ENCODE measurements at regions not wholly inside any gene's neighbourhood (a gene's known extent, or its start where the extent isn't known, plus 50 kb on each side); places are given as distances from the start of the nearest gene placed in this dataset.
A peak's percentile ranks its signal among the peaks of the same experiment; 100 is the strongest.

- Histone ChIP-seq H3K36me3 (replicated peaks; ENCODE audit: control insufficient read depth, insufficient read depth, low read length) (no peaks in the 10 kb centered on the region), H3K27me3 (ENCODE audit: control insufficient read depth, insufficient read depth, low read length) (no peaks in the 10 kb centered on the region), H3K4me3 (ENCODE audit: insufficient read depth, low read depth, low read length) (no peak overlapping the region)
- DNase-seq: no peak
These were observed 71.2 kb upstream of the ECE1 start for GRCh38 chr1:21361506-21361905.

DNA sequence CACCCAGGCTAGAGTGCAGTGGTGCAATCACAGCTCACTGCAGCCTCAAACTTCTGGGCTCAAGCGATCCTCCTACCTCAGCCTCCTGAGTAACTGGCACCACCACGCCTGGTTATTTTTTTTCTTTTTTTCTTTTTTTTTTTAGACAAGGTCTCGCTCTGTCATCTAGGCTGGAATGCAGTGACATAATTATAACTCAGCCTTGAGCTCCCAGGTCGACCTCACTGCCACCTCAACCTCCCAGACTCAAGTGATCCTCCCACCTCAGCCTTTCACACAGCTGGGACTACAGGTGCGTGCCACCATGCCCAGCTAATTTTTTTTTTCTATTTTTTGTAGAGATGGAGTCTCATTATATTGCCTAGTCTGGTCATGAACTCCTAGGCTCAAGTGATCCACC is 66.9 kb upstream of the ECE1 start:
- Histone ChIP-seq H3K36me3 (replicated peaks; ENCODE audit: control insufficient read depth, insufficient read depth, low read length) (no peaks in the 10 kb centered on the region), H3K27me3 (ENCODE audit: control insufficient read depth, insufficient read depth, low read length) (no peaks in the 10 kb centered on the region), H3K4me3 (ENCODE audit: insufficient read depth, low read depth, low read length) (no peak overlapping the region)
- no peak for DNase-seq

GRCh38 chr1:21355956-21356355 is 65.7 kb upstream of the ECE1 start:
- no peaks in the 10 kb centered on the region for H3K27me3 ChIP-seq (ENCODE audit: control insufficient read depth, insufficient read depth, low read length)
- no peak overlapping the region for H3K4me3 ChIP-seq (ENCODE audit: insufficient read depth, low read depth, low read length)
- DNase-seq: peak; percentile 13
- H3K36me3 ChIP-seq (replicated peaks; ENCODE audit: control insufficient read depth, insufficient read depth, low read length): no peaks in the 10 kb centered on the region

DNA sequence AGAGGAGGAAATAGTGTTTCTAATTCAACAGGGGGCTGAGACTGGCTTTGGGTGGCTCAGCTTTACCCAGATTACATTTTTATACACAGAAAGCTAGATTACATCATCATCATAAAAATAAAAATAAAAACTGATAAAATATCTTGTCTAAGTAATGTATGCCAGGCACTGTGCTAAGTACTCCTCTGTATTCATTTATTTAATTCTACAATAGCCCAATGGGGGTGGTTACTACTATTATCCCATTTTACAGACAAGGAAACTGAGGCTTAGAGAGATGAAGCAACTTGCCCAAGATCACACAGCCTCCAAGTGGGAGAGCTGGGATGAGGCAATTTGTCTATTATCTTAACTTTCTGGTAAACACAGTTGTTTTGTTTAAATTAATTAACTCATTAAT is 62.3 kb upstream of the ECE1 start:
- no peak overlapping the region for H3K4me3 ChIP-seq (ENCODE audit: insufficient read depth, low read depth, low read length)
- DNase-seq: no peak
- no peaks in the 10 kb centered on the region for H3K27me3 ChIP-seq (ENCODE audit: control insufficient read depth, insufficient read depth, low read length)
- no peaks in the 10 kb centered on the region for H3K36me3 ChIP-seq (replicated peaks; ENCODE audit: control insufficient read depth, insufficient read depth, low read length)

DNA sequence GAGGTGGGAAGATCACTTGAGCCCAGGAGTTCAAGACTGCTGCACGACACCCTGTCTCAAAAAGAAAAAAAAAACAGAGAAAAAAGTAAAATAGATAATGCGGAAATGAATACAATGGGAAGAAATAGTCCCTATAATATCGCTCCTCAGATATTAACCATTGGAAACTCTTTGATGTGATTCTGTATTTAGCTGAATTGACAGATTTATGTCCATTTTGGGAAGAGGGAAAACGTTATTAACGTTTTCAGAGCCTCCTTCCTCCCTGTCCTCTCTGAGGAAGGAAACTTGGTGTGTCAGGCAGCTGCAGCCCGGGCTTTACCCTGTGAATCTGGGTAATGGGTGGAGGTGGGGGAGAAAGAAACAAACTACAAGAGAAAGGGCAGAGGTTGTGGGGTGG is 61.6 kb upstream of the ECE1 start:
- no peak overlapping the region for H3K4me3 ChIP-seq (ENCODE audit: insufficient read depth, low read depth, low read length)
- DNase-seq: no peak
- H3K27me3 ChIP-seq (ENCODE audit: control insufficient read depth, insufficient read depth, low read length): no peaks in the 10 kb centered on the region
- H3K36me3 ChIP-seq (replicated peaks; ENCODE audit: control insufficient read depth, insufficient read depth, low read length): no peaks in the 10 kb centered on the region

DNA sequence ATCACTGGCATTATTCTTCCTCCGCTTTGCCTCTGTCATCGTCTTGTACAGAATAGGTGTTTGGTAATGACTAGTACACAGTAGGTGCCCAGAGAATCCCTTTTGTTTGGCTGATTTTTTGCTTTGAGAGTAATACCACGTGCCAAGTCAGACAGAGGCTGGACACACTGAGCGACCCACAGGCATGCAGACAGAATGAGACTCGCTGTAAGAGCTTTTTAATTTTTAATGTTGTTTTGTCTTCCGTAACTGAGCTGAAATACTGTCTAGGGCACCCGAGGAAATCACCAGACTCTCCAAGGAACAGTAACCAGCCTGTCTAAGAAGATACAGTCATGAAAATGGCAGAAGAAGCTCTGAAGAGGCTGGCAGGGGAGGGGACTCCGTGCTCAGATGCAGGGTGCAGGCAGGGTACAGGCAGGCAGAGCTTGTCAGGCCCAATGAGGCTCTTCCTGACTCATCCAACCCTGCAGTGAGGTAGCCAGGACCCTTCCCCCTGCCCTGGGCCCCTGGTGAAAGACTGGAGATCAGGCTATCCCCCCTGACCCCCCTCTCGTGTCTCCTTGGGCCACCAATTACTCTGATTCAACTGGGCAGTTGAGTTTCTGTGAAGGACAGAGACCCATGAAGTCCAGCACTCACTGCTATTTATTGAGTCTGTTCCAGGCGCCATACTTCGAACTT is 60.1 kb upstream of the ECE1 start:
- Histone ChIP-seq H3K27me3 (ENCODE audit: control insufficient read depth, insufficient read depth, low read length) (peaks cover 2% of the 10 kb centered on the region), H3K36me3 (replicated peaks; ENCODE audit: control insufficient read depth, insufficient read depth, low read length) (no peaks in the 10 kb centered on the region), H3K4me3 (ENCODE audit: insufficient read depth, low read depth, low read length) (no peak overlapping the region)
- DNase-seq: no peak

DNA sequence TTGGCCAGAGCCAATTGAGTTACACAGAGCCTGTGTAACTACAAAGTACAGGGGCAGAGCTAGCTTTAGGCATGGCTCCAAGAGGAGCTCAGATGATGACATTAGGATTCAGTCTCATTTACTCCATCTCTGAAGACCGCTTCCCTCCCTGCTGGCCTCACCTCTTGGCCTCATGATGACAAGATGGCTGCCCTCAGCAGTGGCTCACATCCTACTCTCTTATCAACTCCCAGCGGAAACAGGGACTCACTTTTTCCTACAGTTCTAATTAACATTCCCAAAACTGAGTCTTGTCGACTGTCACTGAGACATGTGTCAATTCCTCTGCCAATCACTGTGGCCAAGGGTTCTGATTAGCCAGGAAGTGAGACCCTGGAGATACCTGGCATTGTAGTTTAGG is 59.4 kb upstream of the ECE1 start:
- no peaks in the 10 kb centered on the region for H3K36me3 ChIP-seq (replicated peaks; ENCODE audit: control insufficient read depth, insufficient read depth, low read length)

GRCh38 chr1:21347072-21347581 is 56.9 kb upstream of the ECE1 start:
- no peak for DNase-seq

More for the DNA sequence above, 59.4 kb upstream of the ECE1 start:
- Histone ChIP-seq H3K4me3 (ENCODE audit: insufficient read depth, low read depth, low read length) (no peak overlapping the region), H3K27me3 (ENCODE audit: control insufficient read depth, insufficient read depth, low read length) (peaks cover 6% of the 10 kb centered on the region)
- DNase-seq: no peak

GRCh38 chr1:21346365-21347071 is 56.3 kb upstream of the ECE1 start:
- Histone ChIP-seq H3K27me3 (ENCODE audit: control insufficient read depth, insufficient read depth, low read length) (peaks cover 18% of the 10 kb centered on the region), H3K4me3 (ENCODE audit: insufficient read depth, low read depth, low read length) (peak overlapping the region; percentile 93), H3K36me3 (replicated peaks; ENCODE audit: control insufficient read depth, insufficient read depth, low read length) (no peaks in the 10 kb centered on the region)
- DNase-seq: no peak

More at GRCh38 chr1:21347072-21347581, 56.9 kb upstream of the ECE1 start:
- Histone ChIP-seq H3K27me3 (ENCODE audit: control insufficient read depth, insufficient read depth, low read length) (peaks cover 18% of the 10 kb centered on the region), H3K36me3 (replicated peaks; ENCODE audit: control insufficient read depth, insufficient read depth, low read length) (no peaks in the 10 kb centered on the region), H3K4me3 (ENCODE audit: insufficient read depth, low read depth, low read length) (no peak overlapping the region)

DNA sequence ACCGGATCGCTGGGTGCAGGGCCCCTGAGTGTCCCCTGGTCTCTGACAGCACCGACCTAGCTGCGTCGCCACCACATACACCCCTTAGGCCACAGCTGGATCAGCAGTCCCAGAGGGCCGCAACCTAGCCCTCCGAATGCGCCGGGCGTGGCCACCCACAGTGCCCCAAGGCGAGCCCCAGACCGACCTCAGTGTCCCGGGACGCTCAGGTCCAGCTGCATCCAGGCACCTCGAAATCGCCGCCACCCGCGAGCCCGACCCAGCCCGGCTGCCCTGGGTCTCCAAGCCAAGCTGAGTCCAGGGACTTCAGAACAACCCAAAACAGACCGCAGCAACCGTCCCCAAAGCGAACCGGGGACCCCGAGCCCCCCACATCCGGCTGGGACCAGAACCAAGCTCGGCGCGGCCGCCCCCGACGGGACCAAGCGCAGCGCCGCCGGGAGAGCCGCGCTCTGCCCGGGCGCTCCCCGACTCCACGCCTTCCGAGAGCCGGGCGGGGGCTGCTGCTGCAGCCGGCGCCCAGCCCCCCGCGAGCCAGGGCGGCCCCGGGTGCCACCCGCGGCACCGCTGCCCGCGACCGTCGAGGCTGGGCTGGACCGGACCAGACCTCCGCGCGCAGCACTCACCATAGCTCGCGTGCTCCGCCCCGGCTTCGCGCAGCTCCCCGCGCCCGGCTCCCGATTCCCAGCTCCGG is 54.6 kb upstream of the ECE1 start:
- peak; percentile 70 for DNase-seq
- Histone ChIP-seq H3K36me3 (replicated peaks; ENCODE audit: control insufficient read depth, insufficient read depth, low read length) (no peaks in the 10 kb centered on the region), H3K27me3 (ENCODE audit: control insufficient read depth, insufficient read depth, low read length) (peaks cover 18% of the 10 kb centered on the region), H3K4me3 (ENCODE audit: insufficient read depth, low read depth, low read length) (peak overlapping the region; percentile 93)

- no peak for DNase-seq
- H3K27me3 ChIP-seq (ENCODE audit: control insufficient read depth, insufficient read depth, low read length): peaks cover 18% of the 10 kb centered on the region
- peak overlapping the region; percentile 93 for H3K4me3 ChIP-seq (ENCODE audit: insufficient read depth, low read depth, low read length)
- H3K36me3 ChIP-seq (replicated peaks; ENCODE audit: control insufficient read depth, insufficient read depth, low read length): no peaks in the 10 kb centered on the region
These were observed 54.0 kb upstream of the ECE1 start for GRCh38 chr1:21344098-21344749.

DNA sequence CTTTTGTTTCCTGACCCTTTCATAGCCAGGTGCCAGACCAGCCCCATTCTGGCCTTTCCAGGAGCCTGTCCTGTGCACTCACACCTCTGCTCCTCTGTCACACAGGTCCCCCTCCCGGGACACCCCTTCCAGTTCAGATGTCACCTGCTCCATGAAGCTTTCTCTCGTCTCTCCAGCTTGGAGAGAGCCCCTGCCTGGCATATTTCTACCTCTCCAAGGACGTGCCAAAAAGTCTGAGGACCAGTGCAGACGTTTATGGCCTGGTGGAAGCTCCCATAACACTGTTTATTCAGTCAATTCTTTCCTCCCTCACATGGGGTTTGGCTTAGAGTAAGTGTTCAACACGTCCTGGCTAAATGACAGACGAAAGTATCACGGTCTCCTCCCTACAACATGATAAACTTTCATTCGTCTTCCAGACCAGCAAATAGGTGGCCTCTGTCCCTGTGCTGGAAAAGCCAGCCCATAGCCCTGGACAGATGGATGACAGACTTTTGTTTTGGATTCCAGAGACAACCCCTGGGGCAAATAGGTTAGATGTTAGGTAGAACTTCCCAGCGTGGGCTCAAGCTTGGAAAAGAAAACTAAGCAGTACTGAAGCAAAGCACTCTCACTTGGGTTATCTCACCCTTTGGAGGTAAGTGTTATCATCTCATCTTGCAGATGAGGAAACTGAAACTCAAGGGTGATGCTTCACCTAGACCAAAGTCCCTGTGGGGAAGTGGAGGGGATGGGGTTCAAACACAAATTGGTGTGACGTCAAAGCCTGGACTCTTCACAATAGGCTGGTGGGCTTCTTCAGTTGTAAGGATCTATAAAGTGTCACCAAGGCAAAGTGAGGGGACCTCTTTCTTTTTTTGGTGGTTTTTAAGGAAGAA is 52.9 kb upstream of the ECE1 start:
- no peak overlapping the region for H3K4me3 ChIP-seq (ENCODE audit: insufficient read depth, low read depth, low read length)
- no peaks in the 10 kb centered on the region for H3K36me3 ChIP-seq (replicated peaks; ENCODE audit: control insufficient read depth, insufficient read depth, low read length)
- H3K27me3 ChIP-seq (ENCODE audit: control insufficient read depth, insufficient read depth, low read length): peaks cover 18% of the 10 kb centered on the region
- no peak for DNase-seq

DNA sequence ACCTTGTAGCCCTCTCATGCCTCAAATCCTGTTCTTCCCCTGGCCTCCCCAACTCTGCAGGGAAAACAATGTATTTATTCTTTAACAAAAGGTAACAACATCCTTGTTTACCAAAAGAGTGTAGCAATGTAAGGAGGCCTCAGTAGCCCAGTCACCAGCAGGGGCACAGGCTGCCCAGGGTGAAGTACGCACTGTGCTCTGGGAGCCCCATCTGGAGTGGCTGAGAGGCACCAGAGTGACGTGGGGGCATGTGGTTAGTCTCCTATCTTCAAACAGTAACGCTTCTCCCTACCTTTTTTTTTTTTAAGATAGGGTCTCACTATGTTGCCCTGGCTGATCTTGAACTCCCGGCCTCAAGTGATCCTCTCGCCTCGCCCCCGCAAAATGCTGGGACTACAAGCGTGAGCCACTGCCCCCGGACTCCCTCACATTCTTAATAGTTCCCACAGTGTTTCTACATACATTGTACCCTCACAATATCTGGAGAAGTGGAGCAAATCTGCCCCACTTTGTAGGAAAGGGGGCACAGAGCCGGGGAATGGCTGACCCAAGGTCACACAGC is 51.3 kb upstream of the ECE1 start:
- no peak overlapping the region for H3K4me3 ChIP-seq (ENCODE audit: insufficient read depth, low read depth, low read length)
- DNase-seq: no peak
- no peaks in the 10 kb centered on the region for H3K36me3 ChIP-seq (replicated peaks; ENCODE audit: control insufficient read depth, insufficient read depth, low read length)
- H3K27me3 ChIP-seq (ENCODE audit: control insufficient read depth, insufficient read depth, low read length): peaks cover 18% of the 10 kb centered on the region
